H1 (cell line): ENCODE measurements at regions not wholly inside any gene's neighbourhood (a gene's known extent, or its start where the extent isn't known, plus 50 kb on each side); places are given as distances from the start of the nearest gene placed in this dataset.

Experiments used
- CTCF ChIA-PET: fragments of 300-600 bp; sonication (Branson Sonifier 250); formaldehyde crosslinking; loops from one replicate; lab custom pipeline; 2021; ENCODE audit not compliant: partially characterized antibody; lab: Charles Lee
- POLR2A ChIA-PET: fragments of 300-600 bp; sonication (Branson Sonifier 250); formaldehyde crosslinking; loops from one replicate; lab custom pipeline; 2021; ENCODE audit warnings: inconsistent platforms; ENCODE audit not compliant: partially characterized antibody; lab: Charles Lee
- DNase-seq, 2 experiments: peaks; one replicate each; pipeline versions ENCODE4 v3.0.0 to v3.0.0-alpha.2; 2010 to 2022; ENCODE audit warnings: low spot score in 2 of 2, low read depth in 1 of 2, mixed read lengths in 1 of 2
- FAIRE-seq: peaks from 2 replicates; lab custom pipeline; 2011; peaks lifted over from hg19 to GRCh38; lab: Jason Lieb, UNC
- H2AFZ ChIP-seq: 2 replicates; pipeline ENCODE4 v1.8.1; 2012; ENCODE audit warnings: low read length, inconsistent platforms
- H2AK5ac ChIP-seq: 2 replicates; pipeline ENCODE4 v1.6.1; 2013; ENCODE audit warnings: low read depth, low read length
- H2BK120ac ChIP-seq: replicated peaks from 2 replicates; pipeline ENCODE3; 2013; ENCODE audit warnings: low read depth, low read length, inconsistent platforms
- H2BK12ac ChIP-seq: 2 replicates; pipeline ENCODE4 v1.6.1; 2013; ENCODE audit warnings: low read depth, low read length
- H2BK15ac ChIP-seq: 2 replicates; pipeline ENCODE4 v1.6.1; 2013; ENCODE audit warnings: low read length
- H2BK20ac ChIP-seq: 2 replicates; pipeline ENCODE4 v1.6.1; 2013; ENCODE audit warnings: low read length
- H2BK5ac ChIP-seq: 2 replicates; pipeline ENCODE4 v1.6.1; 2013; ENCODE audit warnings: low read depth, low read length
- H3K14ac ChIP-seq: 2 replicates; pipeline ENCODE4 v1.6.1; 2013; ENCODE audit warnings: inconsistent platforms; ENCODE audit not compliant: insufficient read length
- H3K18ac ChIP-seq: 2 replicates; pipeline ENCODE4 v1.6.1; 2013; ENCODE audit warnings: low read length; ENCODE audit errors: extremely low read depth
- H3K23ac ChIP-seq: 2 replicates; pipeline ENCODE4 v1.6.1; 2013; ENCODE audit warnings: inconsistent platforms; ENCODE audit not compliant: insufficient read length
- H3K23me2 ChIP-seq: 2 replicates; pipeline ENCODE4 v1.6.1; 2013; ENCODE audit warnings: low read depth, low read length
- H3K27ac ChIP-seq: 2 replicates; pipeline ENCODE4 v1.6.1; 2011; ENCODE audit warnings: low read depth, low read length, inconsistent platforms
- H3K27me3 ChIP-seq, 4 experiments: replicated peaks in 1 of 4; 1 replicate in 1 of 4; 2 replicates in 3 of 4; pipeline versions ENCODE4 v1.6.1 to v1.8.1; 2011 to 2013; ENCODE audit warnings: low read length in 3 of 4, mild to moderate bottlenecking in 3 of 4, inconsistent platforms in 2 of 4, mixed read lengths in 2 of 4, moderate library complexity in 1 of 4; ENCODE audit not compliant: control insufficient read depth in 3 of 4, insufficient read depth in 3 of 4; ENCODE audit errors: extremely low read depth in 1 of 4
- H3K36me3 ChIP-seq, 4 experiments: 2 replicates each; pipeline versions ENCODE4 v1.6.1 to v1.8.1; 2011 to 2013; ENCODE audit warnings: mild to moderate bottlenecking in 4 of 4, low read length in 3 of 4, moderate library complexity in 2 of 4, control low read depth in 1 of 4, inconsistent platforms in 1 of 4; ENCODE audit not compliant: insufficient read depth in 4 of 4, control insufficient read depth in 2 of 4
- H3K4ac ChIP-seq: replicated peaks from 2 replicates; pipeline ENCODE3; 2013; ENCODE audit warnings: low read length, low read depth, mixed read lengths, inconsistent platforms; ENCODE audit not compliant: insufficient read length
- H3K4me1 ChIP-seq, 4 experiments: replicated peaks in 1 of 4; 1 replicate in 1 of 4; 2 replicates in 3 of 4; pipeline versions ENCODE4 v1.6.1 to v1.8.1; 2011 to 2013; ENCODE audit warnings: low read length in 3 of 4, inconsistent platforms in 2 of 4, mixed read lengths in 1 of 4; ENCODE audit not compliant: insufficient read depth in 4 of 4, control insufficient read depth in 3 of 4
- H3K4me2 ChIP-seq, 2 experiments: 2 replicates each; pipeline versions ENCODE4 v1.6.1 to v1.8.1; 2011 to 2013; ENCODE audit warnings: low read depth in 2 of 2, low read length in 2 of 2, control low read depth in 1 of 2, inconsistent platforms in 1 of 2, mild to moderate bottlenecking in 1 of 2; ENCODE audit not compliant: insufficient read depth in 1 of 2
- H3K4me3 ChIP-seq, 4 experiments: fragments of 200-600, 300-600 bp in 1 of 4; sonication (generic), shearing (Covaris generic), sonication (Bioruptor Twin) in 1 of 4; 2 replicates each; pipeline versions ENCODE4 v1.5.1 to v1.8.1; 2011 to 2016; ENCODE audit warnings: low read length in 4 of 4, low read depth in 3 of 4, control low read depth in 2 of 4, inconsistent platforms in 2 of 4, mild to moderate bottlenecking in 2 of 4, mixed read lengths in 1 of 4, moderate library complexity in 1 of 4; ENCODE audit not compliant: insufficient read depth in 2 of 4; ENCODE audit errors: extremely low read depth in 1 of 4
- H3K56ac ChIP-seq: replicated peaks from 2 replicates; pipeline ENCODE3; 2013; ENCODE audit warnings: low read depth, mild to moderate bottlenecking, mixed read lengths, low read length, inconsistent platforms; ENCODE audit not compliant: insufficient read length
- H3K79me1 ChIP-seq: 2 replicates; pipeline ENCODE4 v1.6.1; 2013; ENCODE audit warnings: low read depth, low read length, control low read depth
- H3K79me2 ChIP-seq, 2 experiments: 2 replicates each; pipeline versions ENCODE4 v1.6.1 to v1.8.1; 2012 to 2013; ENCODE audit warnings: low read length in 2 of 2, mild to moderate bottlenecking in 2 of 2, inconsistent platforms in 1 of 2; ENCODE audit not compliant: insufficient read depth in 2 of 2, control insufficient read depth in 1 of 2
- H3K9ac ChIP-seq, 4 experiments: replicated peaks in 1 of 4; 1 replicate in 1 of 4; 2 replicates in 3 of 4; pipeline versions ENCODE4 v1.6.1 to v1.8.1; 2011 to 2013; ENCODE audit warnings: low read depth in 3 of 4, low read length in 3 of 4, control low read depth in 2 of 4, mild to moderate bottlenecking in 2 of 4, moderate library complexity in 2 of 4, inconsistent platforms in 1 of 4; ENCODE audit errors: extremely low read depth in 1 of 4
- H3K9me3 ChIP-seq, 2 experiments: 2 replicates each; pipeline versions ENCODE4 v1.6.1 to v1.8.1; 2012 to 2013; ENCODE audit warnings: mild to moderate bottlenecking in 2 of 2, moderate library complexity in 2 of 2, control low read depth in 1 of 2, inconsistent platforms in 1 of 2, low read depth in 1 of 2, low read length in 1 of 2, mixed read lengths in 1 of 2; ENCODE audit not compliant: insufficient read depth in 2 of 2
- H4K20me1 ChIP-seq, 2 experiments: replicated peaks in 1 of 2; 2 replicates each; pipeline versions ENCODE3 to v1.8.1; 2011 to 2013; ENCODE audit warnings: inconsistent platforms in 2 of 2, low read length in 2 of 2, mild to moderate bottlenecking in 1 of 2; ENCODE audit not compliant: insufficient read depth in 2 of 2, control insufficient read depth in 1 of 2
- H4K5ac ChIP-seq: 2 replicates; pipeline ENCODE4 v1.6.1; 2013; ENCODE audit warnings: low read length, low read depth, mixed read lengths, inconsistent platforms; ENCODE audit not compliant: insufficient read length
- H4K8ac ChIP-seq: 2 replicates; pipeline ENCODE4 v1.8.0; 2013; ENCODE audit warnings: mild to moderate bottlenecking, moderate library complexity, low read length, inconsistent platforms; ENCODE audit not compliant: insufficient read depth; ENCODE audit errors: extremely low read depth
- H4K91ac ChIP-seq: replicated peaks from 2 replicates; pipeline ENCODE3; 2013; ENCODE audit warnings: low read length, mixed read lengths, inconsistent platforms; ENCODE audit not compliant: insufficient read length
- CEBPB ChIP-seq: IDR thresholded peaks from 2 replicates; pipeline ENCODE4 v1.6.1; 2012; ENCODE audit warnings: low read depth, low read length
- KDM4A ChIP-seq: IDR thresholded peaks from one replicate; pipeline ENCODE4 v1.7.1; 2012; ENCODE audit warnings: low read depth, mild to moderate bottlenecking, moderate library complexity, low read length, inconsistent platforms; ENCODE audit not compliant: severe bottlenecking
- POLR2A ChIP-seq, 2 experiments: IDR thresholded peaks; 1 replicate in 1 of 2; 2 replicates in 1 of 2; pipeline ENCODE4 v1.6.1; 2011; ENCODE audit warnings: low read depth in 2 of 2, low read length in 2 of 2, mild to moderate bottlenecking in 2 of 2; ENCODE audit errors: control extremely low read depth in 1 of 2
- RAD21 ChIP-seq, 2 experiments: IDR thresholded peaks in 1 of 2; conservative IDR thresholded peaks in 1 of 2; 2 replicates each; pipeline ENCODE4 v1.6.1; 2011; ENCODE audit warnings: low read depth in 2 of 2, low read length in 2 of 2, improper control_type of control experiment in 1 of 2, inconsistent platforms in 1 of 2, mild to moderate bottlenecking in 1 of 2, moderate library complexity in 1 of 2
- RXRA ChIP-seq: IDR thresholded peaks from 2 replicates; pipeline ENCODE4 v1.6.1; 2011; ENCODE audit warnings: low read depth, mild to moderate bottlenecking, low read length, moderate library complexity; ENCODE audit not compliant: insufficient read depth
- SP2 ChIP-seq: IDR thresholded peaks from 2 replicates; pipeline ENCODE4 v1.6.1; 2012; ENCODE audit warnings: mild to moderate bottlenecking, low read length, inconsistent platforms
- TCF12 ChIP-seq: IDR thresholded peaks from 2 replicates; pipeline ENCODE4 v1.6.1; 2011; ENCODE audit warnings: low read depth, mild to moderate bottlenecking, low read length
- WGBS, 2 experiments: shearing (Covaris generic) in 1 of 2; methylation state at CpG; one replicate each; pipeline versions ENCODE4 v1.1.6 to v1.1.7; 2013 to 2015; ENCODE audit warnings: low lambda C conversion rate in 2 of 2, mixed read lengths in 2 of 2, inconsistent platforms in 1 of 2, low coverage in 1 of 2, missing lambda C conversion rate in 1 of 2; ENCODE audit not compliant: insufficient replicate concordance in 2 of 2, insufficient coverage in 1 of 2, insufficient read length in 1 of 2; ENCODE audit errors: extremely low coverage in 1 of 2, missing lambda C conversion rate in 1 of 2; 5-methylcytosine and 5-hydroxymethylcytosine counted together
- TF ChIP-seq, protein P1 (sequence below): IDR thresholded peaks from 2 replicates; pipeline ENCODE4 v1.6.1; 2012; ENCODE audit warnings: inconsistent platforms

- Histone ChIP-seq H3K23me2 (no peaks in the 10 kb centered on the region), H3K4me1 (peaks cover 0 to 3% (median 1%) of the 10 kb centered on the region in 4 experiments; a peak in 2 of 7 replicates), H2AFZ (no peak overlapping the region), H3K23ac (no peak overlapping the region), H4K5ac (no peak overlapping the region), H3K36me3 (no peaks in the 10 kb centered on the region), H2BK12ac (no peak overlapping the region), H3K18ac (no peak overlapping the region), H4K8ac (no peak overlapping the region), H3K9me3 (no peaks in the 10 kb centered on the region), H4K20me1 (no peaks in the 10 kb centered on the region), H2BK5ac (no peak overlapping the region), H3K14ac (no peak overlapping the region), H3K79me1 (no peaks in the 10 kb centered on the region), H3K4me3 (no peak overlapping the region), H3K27ac (no peak overlapping the region), H3K79me2 (no peaks in the 10 kb centered on the region), H2BK20ac (no peak overlapping the region), H3K27me3 (no peaks in the 10 kb centered on the region), H2BK120ac (no peak overlapping the region), H3K9ac (no peak overlapping the region), H2AK5ac (no peak overlapping the region), H2BK15ac (no peak overlapping the region), H3K56ac (no peak overlapping the region), H4K91ac (no peak overlapping the region), H3K4me2 (no peak overlapping the region), H3K4ac (no peak overlapping the region)
- TF ChIP-seq KDM4A = no peak
- TF ChIP-seq POLR2A (IDR thresholded peaks at IDR 0.05; ENCODE audit: control extremely low read depth in 1 of 2, low read depth in 2 of 2, low read length in 2 of 2) = no peak
- TF ChIP-seq RXRA = no peak
- TF ChIP-seq RAD21 (IDR thresholded peaks at IDR 0.05 in 1 of 2, conservative IDR thresholded peaks at IDR 0.05 in 1 of 2; ENCODE audit: low read depth in 2 of 2, low read length in 2 of 2) = no peak
- no peak for TF ChIP-seq TCF12
- TF ChIP-seq, protein P1, sequence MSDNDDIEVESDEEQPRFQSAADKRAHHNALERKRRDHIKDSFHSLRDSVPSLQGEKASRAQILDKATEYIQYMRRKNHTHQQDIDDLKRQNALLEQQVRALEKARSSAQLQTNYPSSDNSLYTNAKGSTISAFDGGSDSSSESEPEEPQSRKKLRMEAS = no peak
- TF ChIP-seq CEBPB = no peak
- TF ChIP-seq SP2 = no peak
- FAIRE-seq = no peak
- ChIA-PET POLR2A (no interaction called here), CTCF (interaction anchor here (1.9 to 5.4 kb wide), 2 partner anchors 9 to 13 kb away, joined by 8 to 32 read pairs; no protein-coding TSS in a partner anchor)
- 94% methylated on average over 6 of the region's 6 CpGs; no CpG with 5 or more reads in 1 of the 2 experiments for WGBS, 2 experiments
- DNase-seq = no peak
Observed at GRCh38 chr2:138930571-138930970, 150.4 kb upstream of the NXPH2 start.
